ENCODE measurements at regions not wholly inside any gene's neighbourhood (a gene's known extent, or its start where the extent isn't known, plus 50 kb on each side); places are given as distances from the start of the nearest gene placed in this dataset.

- Histone ChIP-seq H3K9ac (ENCODE audit: insufficient read depth in 1 of 2, low read depth in 2 of 2, low read length in 2 of 2) (no peak overlapping the region), H3K9me1 (ENCODE audit: control insufficient read depth, insufficient read depth, low read length) (no peaks in the 10 kb centered on the region), H3K9me3 (replicated peaks; ENCODE audit: control insufficient read depth, insufficient read depth, low read depth, low read length) (no peaks in the 10 kb centered on the region), H3K4me3 (no peak overlapping the region), H2AFZ (ENCODE audit: low read depth, low read length) (no peak overlapping the region), H3K79me2 (ENCODE audit: control insufficient read depth, insufficient read depth, low read length) (no peaks in the 10 kb centered on the region), H3K4me1 (replicated peaks in 1 of 2; ENCODE audit: control insufficient read depth in 2 of 2, insufficient read depth in 2 of 2, low read length in 2 of 2) (no peaks in the 10 kb centered on the region; a peak in 2 of 5 replicates), H3K36me3 (ENCODE audit: control insufficient read depth, insufficient read depth, low read length) (no peaks in the 10 kb centered on the region), H3K27me3 (ENCODE audit: control insufficient read depth in 2 of 2, insufficient read depth in 2 of 2, low read length in 2 of 2) (no peaks in the 10 kb centered on the region), H3K4me2 (ENCODE audit: insufficient read depth, low read length) (no peak overlapping the region), H4K20me1 (replicated peaks; ENCODE audit: control insufficient read depth, insufficient read depth, low read length) (no peaks in the 10 kb centered on the region), H3K27ac (ENCODE audit: extremely low read depth, low read depth, low read length) (no peak overlapping the region)
- in situ Hi-C loops (cut with MboI), result loop anchor here (5.0 to 25.0 kb wide), 4 partner anchors 144 to 909 kb away; no protein-coding TSS in a partner anchor
- intact Hi-C loops (cut with micrococcal nuclease), result loop anchor here (10.0 kb wide), 3 partner anchors 236 to 916 kb away; no protein-coding TSS in a partner anchor
- 26% methylated on average over 4 of the region's 4 CpGs for WGBS (ENCODE audit: insufficient coverage, low coverage, missing lambda C conversion rate)
- FAIRE-seq (no peak), DNase-seq (ENCODE audit: extremely low read depth in 1 of 4, low spot score in 3 of 4) (no peak), ATAC-seq (no peak)
- ChIA-PET CTCF (ENCODE audit: low intra/inter-chr PET ratio) (no interaction called here), POLR2A (interaction anchor here (0.7 kb wide), 1 partner anchor 302 kb away, joined by 3 read pairs; no protein-coding TSS in a partner anchor)
- no TSS peak for BruUV-seq (replicated peaks)
- no peak for TF ChIP-seq VEZF1 (CRISPR knock-in tag; IDR thresholded peaks at IDR 0.05)
- TF ChIP-seq ZNF384 (IDR thresholded peaks at IDR 0.05; ENCODE audit: low read depth, low read length), result no peak
- TF ChIP-seq TBP (optimal IDR thresholded peaks at IDR 0.05; ENCODE audit: low read depth, low read length), result no peak
- TF ChIP-seq SMARCE1 (IDR thresholded peaks at IDR 0.05), result no peak
- TF ChIP-seq EGR1 (conservative IDR thresholded peaks at IDR 0.05), result no peak
- TF ChIP-seq ARID2 (IDR thresholded peaks at IDR 0.05), result no peak
- TF ChIP-seq MXI1 (IDR thresholded peaks at IDR 0.05; ENCODE audit: low read depth, low read length), result no peak
These were observed 58.5 kb upstream of the CREB1 start for GRCh38 chr2:207471261-207471660.

All from K562 (cell line).